Kasumi-1 (cell line): ENCODE measurements at regions not wholly inside any gene's neighbourhood (a gene's known extent, or its start where the extent isn't known, plus 50 kb on each side); places are given as distances from the start of the nearest gene placed in this dataset.
"Not testable (repeated sequence)": the region's sequence is repeated elsewhere in the genome, so short reads cannot be mapped to it uniquely, and the experiment has no call there.

ENCODE experiments used
- DNase-seq, 2 experiments: peaks; one replicate each; lab custom pipeline; 2025; lab: John Stamatoyannopoulos, UW

- no peak for DNase-seq
Observed at GRCh38 chr13:97724450-97724849, 229.0 kb upstream of the IPO5 start.

- no peak for DNase-seq
Observed at GRCh38 chr13:97726664-97727280, 226.7 kb upstream of the IPO5 start.

- DNase-seq: no peak
Observed at GRCh38 chr13:97727991-97728390, 225.5 kb upstream of the IPO5 start.

- no peak for DNase-seq
Observed at GRCh38 chr13:97736436-97736835, 217.0 kb upstream of the IPO5 start.

GRCh38 chr13:97742084-97742483 lies 211.4 kb upstream of the IPO5 start:
- DNase-seq: no peak

- DNase-seq: no peak
Observed at GRCh38 chr13:97743938-97744337, 209.5 kb upstream of the IPO5 start.

GRCh38 chr13:97746649-97747048 lies 206.8 kb upstream of the IPO5 start:
- DNase-seq: no peak

- no peak for DNase-seq
Observed at GRCh38 chr13:97749174-97749573, 204.3 kb upstream of the IPO5 start.

- no peak for DNase-seq
Observed at GRCh38 chr13:97751477-97751876, 202.0 kb upstream of the IPO5 start.

GRCh38 chr13:97752961-97753668 lies 200.4 kb upstream of the IPO5 start:
- no peak for DNase-seq

- DNase-seq: no peak
Observed at GRCh38 chr13:97753942-97754670, 199.4 kb upstream of the IPO5 start.

GRCh38 chr13:97757807-97758206 lies 195.7 kb upstream of the IPO5 start:
- no peak for DNase-seq

- DNase-seq: no peak
Observed at GRCh38 chr13:97758317-97758716, 195.2 kb upstream of the IPO5 start.

GRCh38 chr13:97761796-97762540 lies 191.5 kb upstream of the IPO5 start:
- no peak for DNase-seq

GRCh38 chr13:97766749-97767148 lies 186.7 kb upstream of the IPO5 start:
- no peak for DNase-seq

GRCh38 chr13:97768134-97768533 lies 185.3 kb upstream of the IPO5 start:
- no peak for DNase-seq

GRCh38 chr13:97770231-97770630 lies 183.2 kb upstream of the IPO5 start:
- not testable (repeated sequence) for DNase-seq

- not testable (repeated sequence) for DNase-seq
Observed at GRCh38 chr13:97772466-97772865, 181.0 kb upstream of the IPO5 start.

- DNase-seq: not testable (repeated sequence)
Observed at GRCh38 chr13:97774391-97775100, 178.9 kb upstream of the IPO5 start.

GRCh38 chr13:97780486-97780885 lies 173.0 kb upstream of the IPO5 start:
- DNase-seq: no peak

- DNase-seq: no peak
Observed at GRCh38 chr13:97781891-97782305, 171.6 kb upstream of the IPO5 start.

- DNase-seq: no peak
Observed at GRCh38 chr13:97786510-97786909, 167.0 kb upstream of the IPO5 start.
